HCT116 (cell line): ENCODE measurements at regions not wholly inside any gene's neighbourhood (a gene's known extent, or its start where the extent isn't known, plus 50 kb on each side); places are given as distances from the start of the nearest gene placed in this dataset.

Experiments
- ATAC-seq: fragments of 200-7000 bp; cut with Tn5 transposase; 2 replicates; pipeline ENCODE4 v1.9.1; 2020; ENCODE audit warnings: mild to moderate bottlenecking, moderate library complexity
- BruUV-seq: library from RNA; stranded (reverse); fragments of 400-500 nt; replicated peaks from 2 replicates; lab custom pipeline; 2021; lab: Mats Ljungman, UMichigan
- CTCF ChIA-PET: fragments of 300-600 bp; sonication (Branson Sonifier 250); formaldehyde crosslinking; loops from one replicate; lab custom pipeline; 2021; ENCODE audit warnings: antibody characterized with exemption; lab: Charles Lee
- POLR2A ChIA-PET: fragments of 300-600, 350-600 bp; sonication (Branson Sonifier 250); formaldehyde crosslinking; loops from one replicate; lab custom pipeline; 2021; ENCODE audit warnings: antibody characterized with exemption; lab: Charles Lee
- RAD21 ChIA-PET, 2 experiments: fragments of 300-600 bp; sonication (Branson Sonifier 250); formaldehyde crosslinking; loops; one replicate each; lab custom pipeline; 2023; ENCODE audit warnings: low total read pairs in 2 of 2; ENCODE audit not compliant: uncharacterized antibody in 2 of 2, unreplicated experiment in 2 of 2, low non-redundant PET in 1 of 2; lab: Charles Lee
- DNase-seq: peaks from one replicate; pipeline ENCODE4 v3.0.0-alpha.2; 2010; ENCODE audit warnings: low read depth, low spot score
- H2AFZ ChIP-seq: fragments of 200-600 bp; shearing (Covaris generic), sonication (generic); 2 replicates; pipeline ENCODE4 v1.6.1; 2017; ENCODE audit warnings: low read depth, mixed run types, mixed read lengths, antibody characterized with exemption, low read length; ENCODE audit not compliant: poor library complexity, severe bottlenecking
- H3K27ac ChIP-seq: 2 replicates; pipeline ENCODE4 v1.5.1; 2012; ENCODE audit warnings: low read depth, low read length
- H3K27me3 ChIP-seq: fragments of 200-600 bp; sonication (generic); 2 replicates; pipeline ENCODE4 v1.6.1; 2016; ENCODE audit warnings: mixed run types, low read length, mixed read lengths; ENCODE audit not compliant: insufficient read depth
- H3K36me3 ChIP-seq, 2 experiments: fragments of 200-500 bp in 1 of 2; fragments of 200-600 bp in 1 of 2; sonication (Bioruptor generic) in 1 of 2; sonication (generic) in 1 of 2; 2 replicates each; pipeline versions ENCODE4 v1.5.1 to v1.6.1; 2014 to 2016; ENCODE audit warnings: low read length in 2 of 2, inconsistent platforms in 1 of 2, mixed read lengths in 1 of 2, mixed run types in 1 of 2; ENCODE audit not compliant: insufficient read depth in 2 of 2, control insufficient read depth in 1 of 2
- H3K4me1 ChIP-seq, 2 experiments: fragments of 200-600 bp in 1 of 2; sonication (generic) in 1 of 2; 2 replicates each; pipeline versions ENCODE4 v1.5.1 to v1.6.1; 2012 to 2017; ENCODE audit warnings: low read length in 2 of 2, inconsistent platforms in 1 of 2, mild to moderate bottlenecking in 1 of 2, mixed read lengths in 1 of 2, mixed run types in 1 of 2, moderate library complexity in 1 of 2; ENCODE audit not compliant: insufficient read depth in 2 of 2, control insufficient read depth in 1 of 2
- H3K4me2 ChIP-seq: fragments of 200-600 bp; sonication (generic); 2 replicates; pipeline ENCODE4 v1.6.1; 2017; ENCODE audit warnings: mixed run types, low read length, mixed read lengths
- H3K4me3 ChIP-seq, 2 experiments: fragments of 200-600 bp in 1 of 2; sonication (generic) in 1 of 2; replicated peaks in 1 of 2; 2 replicates each; pipeline ENCODE4 v1.5.1; 2011 to 2016; ENCODE audit warnings: low read length in 2 of 2, control low read depth in 1 of 2, low read depth in 1 of 2, mild to moderate bottlenecking in 1 of 2, mixed read lengths in 1 of 2, mixed run types in 1 of 2
- H3K79me2 ChIP-seq: fragments of 200-600 bp; sonication (generic); 2 replicates; pipeline ENCODE4 v1.6.1; 2017; ENCODE audit warnings: mild to moderate bottlenecking, mixed run types, low read length, moderate library complexity, mixed read lengths; ENCODE audit not compliant: insufficient read depth
- H3K9ac ChIP-seq: fragments of 200-600 bp; sonication (generic); 2 replicates; pipeline ENCODE4 v1.6.1; 2016; ENCODE audit warnings: low read length, mixed read lengths
- H3K9me2 ChIP-seq: fragments of 200-600 bp; sonication (generic), shearing (Covaris generic); 2 replicates; pipeline ENCODE4 v1.6.1; 2017; ENCODE audit warnings: mixed run types, mild to moderate bottlenecking, moderate library complexity; ENCODE audit not compliant: insufficient read depth
- H3K9me3 ChIP-seq, 2 experiments: fragments of 200-500 bp in 1 of 2; fragments of 200-600 bp in 1 of 2; sonication (Bioruptor generic) in 1 of 2; sonication (generic) in 1 of 2; 2 replicates each; pipeline ENCODE4 v1.6.1; 2014 to 2017; ENCODE audit warnings: low read length in 2 of 2, mixed read lengths in 2 of 2, inconsistent platforms in 1 of 2, low read depth in 1 of 2, mild to moderate bottlenecking in 1 of 2, mixed run types in 1 of 2, moderate library complexity in 1 of 2; ENCODE audit not compliant: control insufficient read depth in 1 of 2, insufficient read depth in 1 of 2
- H4K20me1 ChIP-seq: fragments of 200-600 bp; sonication (generic), shearing (Covaris generic); 2 replicates; pipeline ENCODE4 v1.6.1; 2017; ENCODE audit warnings: mixed run types, mild to moderate bottlenecking, moderate library complexity; ENCODE audit not compliant: insufficient read depth
- CTCF ChIP-seq, 3 experiments: fragments of 200-600 bp in 1 of 3; sonication (generic) in 1 of 3; IDR thresholded peaks in 2 of 3; conservative IDR thresholded peaks in 1 of 3; 2 replicates each; pipeline ENCODE4 v1.5.1; 2012 to 2017; ENCODE audit warnings: low read depth in 2 of 3, low read length in 2 of 3, antibody characterized with exemption in 1 of 3, borderline replicate concordance in 1 of 3, control low read depth in 1 of 3, mild to moderate bottlenecking in 1 of 3, mixed read lengths in 1 of 3, mixed run types in 1 of 3, moderate library complexity in 1 of 3; ENCODE audit not compliant: insufficient read depth in 1 of 3
- EGR1 ChIP-seq: IDR thresholded peaks from 2 replicates; pipeline ENCODE4 v1.6.1; 2012; ENCODE audit warnings: low read depth
- EZH2 ChIP-seq: fragments of 200-600 bp; sonication (generic); IDR thresholded peaks from 2 replicates; pipeline ENCODE4 v1.6.1; 2017; ENCODE audit warnings: antibody characterized with exemption, mixed run types
- EZH2phosphoT487 ChIP-seq: fragments of 200-600 bp; IDR thresholded peaks from 2 replicates; pipeline ENCODE4 v1.6.1; 2018; ENCODE audit warnings: antibody characterized with exemption, borderline replicate concordance
- JUND ChIP-seq: IDR thresholded peaks from 2 replicates; pipeline ENCODE4 v1.6.1; 2012
- POLR2A ChIP-seq: IDR thresholded peaks from 2 replicates; pipeline ENCODE4 v1.7.0; 2011; ENCODE audit warnings: borderline replicate concordance; ENCODE audit not compliant: insufficient read depth, insufficient read length; ENCODE audit errors: extremely low read depth
- POLR2AphosphoS5 ChIP-seq: IDR thresholded peaks from 2 replicates; pipeline ENCODE4 v1.6.1; 2011; ENCODE audit warnings: mild to moderate bottlenecking, low read depth, low read length, moderate library complexity
- RAD21 ChIP-seq: IDR thresholded peaks from 2 replicates; pipeline ENCODE4 v1.6.1; 2012; ENCODE audit warnings: low read depth, mild to moderate bottlenecking
- REST ChIP-seq: IDR thresholded peaks from 2 replicates; pipeline ENCODE4 v1.6.1; 2012; ENCODE audit warnings: low read depth
- SP1 ChIP-seq: IDR thresholded peaks from 2 replicates; pipeline ENCODE4 v1.6.1; 2012; ENCODE audit warnings: low read depth
- SRF ChIP-seq: IDR thresholded peaks from 2 replicates; pipeline ENCODE4 v1.6.1; 2012; ENCODE audit warnings: low read depth
- TCF7L2 ChIP-seq: IDR thresholded peaks from 2 replicates; pipeline ENCODE4 v1.7.0; 2011; ENCODE audit warnings: borderline replicate concordance, inconsistent platforms; ENCODE audit not compliant: insufficient read depth, insufficient read length; ENCODE audit errors: extremely low read depth
- YY1 ChIP-seq: IDR thresholded peaks from 2 replicates; pipeline ENCODE4 v1.6.1; 2011; ENCODE audit warnings: low read length, low read depth, moderate library complexity, mild to moderate bottlenecking; ENCODE audit not compliant: insufficient replicate concordance; ENCODE audit errors: extremely low read depth
- ZFX ChIP-seq: fragments of 450-650 bp; IDR thresholded peaks from 2 replicates; pipeline ENCODE4 v1.6.1; 2017
- intact Hi-C: fragments of 100-400 bp; cut with micrococcal nuclease; formaldehyde crosslinking; loops from 2 replicates; pipeline ENCODE4 v1.10.0; 2022

- H3K9ac ChIP-seq = no peak overlapping the region
- H3K4me1 ChIP-seq = no peaks in the 10 kb centered on the region
- no peaks in the 10 kb centered on the region for H3K79me2 ChIP-seq
- TF ChIP-seq RAD21 = no peak
- no peak for TF ChIP-seq SRF
- TF ChIP-seq EZH2 = no peak
- no peak for TF ChIP-seq POLR2AphosphoS5
- TF ChIP-seq POLR2A = no peak
- no peak for TF ChIP-seq CTCF (IDR thresholded peaks at IDR 0.05 in 2 of 3, conservative IDR thresholded peaks at IDR 0.05 in 1 of 3; ENCODE audit: borderline replicate concordance in 1 of 3, insufficient read depth in 1 of 3, low read depth in 2 of 3, low read length in 2 of 3)
- no peak for TF ChIP-seq SP1
- no peak for TF ChIP-seq TCF7L2
- no peak for TF ChIP-seq REST
- TF ChIP-seq ZFX = no peak
- TF ChIP-seq YY1 = no peak
- TF ChIP-seq EZH2phosphoT487 = no peak
- no peak for TF ChIP-seq JUND
- TF ChIP-seq EGR1 = no peak
- intact Hi-C loops = no loop called here
- H4K20me1 ChIP-seq = no peaks in the 10 kb centered on the region
- H3K36me3 ChIP-seq = no peaks in the 10 kb centered on the region
- CTCF ChIA-PET = no interaction called here
- ATAC-seq (no peak), DNase-seq (no peak)
- peaks cover 18 to 33% of the 10 kb centered on the region in 2 experiments; a peak in 2 of 4 replicates for H3K9me3 ChIP-seq
- POLR2A ChIA-PET = no interaction called here
- H3K27me3 ChIP-seq = no peaks in the 10 kb centered on the region
- no TSS peak for BruUV-seq
- H3K27ac ChIP-seq = no peak overlapping the region
- H3K4me2 ChIP-seq = no peak overlapping the region
- H3K4me3 ChIP-seq = no peak overlapping the region
- no peaks in the 10 kb centered on the region for H3K9me2 ChIP-seq
- RAD21 ChIA-PET = no interaction called here
- H2AFZ ChIP-seq = no peak overlapping the region
Observed at GRCh38 chr5:3709717-3710348, 114.2 kb downstream of the IRX1 start.
